Activated CD8-positive, alpha-beta T cell treated with anti-CD3 and anti-CD28 coated beads, Interleukin-2, amount 10 ng/mL, durations not matched to agents 7 days and 5 days (primary cell): ENCODE measurements at regions not wholly inside any gene's neighbourhood (a gene's known extent, or its start where the extent isn't known, plus 50 kb on each side); places are given as distances from the start of the nearest gene placed in this dataset.
"Not testable (repeated sequence)": the region's sequence is repeated elsewhere in the genome, so short reads cannot be mapped to it uniquely, and the experiment has no call there.

ENCODE experiments used
- ATAC-seq: fragments of 150-1000 bp; cut with Tn5 transposase; one replicate; pipeline ENCODE4 v1.10.0; 2021; ENCODE audit warnings: moderate library complexity
- CTCF ChIA-PET: fragments of 350-600 bp; sonication (Branson Sonifier 250); formaldehyde crosslinking; loops from one replicate; lab custom pipeline; 2021; ENCODE audit warnings: antibody characterized with exemption; lab: Charles Lee
- POLR2A ChIA-PET: fragments of 350-600 bp; sonication (Branson Sonifier 250); formaldehyde crosslinking; loops from one replicate; lab custom pipeline; 2021; ENCODE audit warnings: antibody characterized with exemption; lab: Charles Lee
- DNase-seq: peaks from one replicate; pipeline ENCODE4 v3.0.0-alpha.2; 2020
- H3K27ac Mint-ChIP-seq: one replicate; pipeline ENCODE4 v1.8.0; 2021; ENCODE audit warnings: mild to moderate bottlenecking, mixed read lengths
- H3K27me3 Mint-ChIP-seq: one replicate; pipeline ENCODE4 v1.8.0; 2021; ENCODE audit warnings: low read depth, mixed read lengths
- H3K36me3 Mint-ChIP-seq: one replicate; pipeline ENCODE4 v1.8.0; 2021; ENCODE audit warnings: low read depth, mixed read lengths
- H3K4me1 Mint-ChIP-seq: one replicate; pipeline ENCODE4 v1.8.0; 2021; ENCODE audit warnings: low read depth, mixed read lengths
- H3K4me3 Mint-ChIP-seq: one replicate; pipeline ENCODE4 v1.8.0; 2021; ENCODE audit warnings: mild to moderate bottlenecking, mixed read lengths
- H3K9me3 Mint-ChIP-seq: one replicate; pipeline ENCODE4 v1.8.0; 2022; ENCODE audit warnings: mixed read lengths; ENCODE audit not compliant: insufficient read depth

GRCh38 chr4:45323453-45324058, 597.2 kb upstream of the GNPDA2 start:
- POLR2A ChIA-PET = no interaction called here
- peaks cover 5% of the 10 kb centered on the region for H3K9me3 Mint-ChIP-seq
- H3K4me3 Mint-ChIP-seq = no peak overlapping the region
- no peaks in the 10 kb centered on the region for H3K27me3 Mint-ChIP-seq
- no peak for DNase-seq
- ATAC-seq = no peak
- no peaks in the 10 kb centered on the region for H3K36me3 Mint-ChIP-seq
- H3K4me1 Mint-ChIP-seq = no peaks in the 10 kb centered on the region
- CTCF ChIA-PET = no interaction called here
- no peak overlapping the region for H3K27ac Mint-ChIP-seq

GRCh38 chr4:45317739-45318138, 591.4 kb upstream of the GNPDA2 start:
- ChIA-PET POLR2A (no interaction called here), CTCF (no interaction called here)
- no peaks in the 10 kb centered on the region for H3K4me1 Mint-ChIP-seq
- H3K36me3 Mint-ChIP-seq = no peaks in the 10 kb centered on the region
- ATAC-seq (no peak), DNase-seq (no peak)
- no peaks in the 10 kb centered on the region for H3K9me3 Mint-ChIP-seq
- no peaks in the 10 kb centered on the region for H3K27me3 Mint-ChIP-seq
- H3K4me3 Mint-ChIP-seq = no peak overlapping the region
- no peak overlapping the region for H3K27ac Mint-ChIP-seq

GRCh38 chr4:45317276-45317675, 590.9 kb upstream of the GNPDA2 start:
- ChIA-PET CTCF (no interaction called here), POLR2A (no interaction called here)
- DNase-seq (no peak), ATAC-seq (no peak)
- no peaks in the 10 kb centered on the region for H3K36me3 Mint-ChIP-seq
- H3K4me3 Mint-ChIP-seq = no peak overlapping the region
- H3K4me1 Mint-ChIP-seq = no peaks in the 10 kb centered on the region
- peaks cover 3% of the 10 kb centered on the region for H3K9me3 Mint-ChIP-seq
- H3K27me3 Mint-ChIP-seq = no peaks in the 10 kb centered on the region
- H3K27ac Mint-ChIP-seq = no peak overlapping the region

GRCh38 chr4:45316257-45316656, 589.9 kb upstream of the GNPDA2 start:
- DNase-seq (no peak), ATAC-seq (no peak)
- Mint-ChIP-seq H3K27me3 (no peaks in the 10 kb centered on the region), H3K4me3 (no peak overlapping the region), H3K27ac (no peak overlapping the region), H3K4me1 (no peaks in the 10 kb centered on the region), H3K36me3 (no peaks in the 10 kb centered on the region), H3K9me3 (peaks cover 10% of the 10 kb centered on the region)
- ChIA-PET POLR2A (no interaction called here), CTCF (no interaction called here)

- DNase-seq (no peak), ATAC-seq (no peak)
- POLR2A ChIA-PET = no interaction called here
- Mint-ChIP-seq H3K36me3 (no peaks in the 10 kb centered on the region), H3K4me1 (no peaks in the 10 kb centered on the region), H3K4me3 (no peak overlapping the region), H3K9me3 (peaks cover 9% of the 10 kb centered on the region), H3K27me3 (no peaks in the 10 kb centered on the region), H3K27ac (no peak overlapping the region)
- CTCF ChIA-PET = no interaction called here
Observed at GRCh38 chr4:45302828-45303227, 576.5 kb upstream of the GNPDA2 start.

GRCh38 chr4:45294464-45294863, 568.1 kb upstream of the GNPDA2 start:
- no peaks in the 10 kb centered on the region for H3K36me3 Mint-ChIP-seq
- H3K4me1 Mint-ChIP-seq = no peaks in the 10 kb centered on the region
- POLR2A ChIA-PET = no interaction called here
- CTCF ChIA-PET = no interaction called here
- ATAC-seq (no peak), DNase-seq (no peak)
- H3K4me3 Mint-ChIP-seq = no peak overlapping the region
- no peaks in the 10 kb centered on the region for H3K27me3 Mint-ChIP-seq
- no peak overlapping the region for H3K27ac Mint-ChIP-seq
- H3K9me3 Mint-ChIP-seq = peaks cover 6% of the 10 kb centered on the region

- POLR2A ChIA-PET = no interaction called here
- no peak for ATAC-seq
- H3K4me1 Mint-ChIP-seq = no peaks in the 10 kb centered on the region
- H3K9me3 Mint-ChIP-seq = peaks cover 6% of the 10 kb centered on the region
- no peak for DNase-seq
- no peaks in the 10 kb centered on the region for H3K27me3 Mint-ChIP-seq
- H3K36me3 Mint-ChIP-seq = no peaks in the 10 kb centered on the region
- CTCF ChIA-PET = no interaction called here
- no peak overlapping the region for H3K27ac Mint-ChIP-seq
- no peak overlapping the region for H3K4me3 Mint-ChIP-seq
Observed at GRCh38 chr4:45293335-45293734, 567.0 kb upstream of the GNPDA2 start.

GRCh38 chr4:45292844-45293243, 566.5 kb upstream of the GNPDA2 start:
- CTCF ChIA-PET = no interaction called here
- no peaks in the 10 kb centered on the region for H3K36me3 Mint-ChIP-seq
- POLR2A ChIA-PET = no interaction called here

GRCh38 chr4:45284400-45285085, 558.2 kb upstream of the GNPDA2 start:
- Mint-ChIP-seq H3K27me3 (no peaks in the 10 kb centered on the region), H3K36me3 (no peaks in the 10 kb centered on the region), H3K4me3 (no peak overlapping the region), H3K9me3 (peaks cover 19% of the 10 kb centered on the region), H3K27ac (no peak overlapping the region), H3K4me1 (no peaks in the 10 kb centered on the region)
- DNase-seq = no peak
- ATAC-seq = no peak
- CTCF ChIA-PET = no interaction called here
- POLR2A ChIA-PET = no interaction called here

More at GRCh38 chr4:45292844-45293243, 566.5 kb upstream of the GNPDA2 start:
- ATAC-seq = no peak
- DNase-seq = no peak
- Mint-ChIP-seq H3K4me3 (no peak overlapping the region), H3K27me3 (no peaks in the 10 kb centered on the region), H3K27ac (no peak overlapping the region), H3K4me1 (no peaks in the 10 kb centered on the region), H3K9me3 (peaks cover 8% of the 10 kb centered on the region)

- peaks cover 19% of the 10 kb centered on the region for H3K9me3 Mint-ChIP-seq
- POLR2A ChIA-PET = no interaction called here
- H3K36me3 Mint-ChIP-seq = no peaks in the 10 kb centered on the region
- ATAC-seq = no peak
- H3K27me3 Mint-ChIP-seq = no peaks in the 10 kb centered on the region
- no peak overlapping the region for H3K4me3 Mint-ChIP-seq
- H3K27ac Mint-ChIP-seq = no peak overlapping the region
- no peaks in the 10 kb centered on the region for H3K4me1 Mint-ChIP-seq
- CTCF ChIA-PET = no interaction called here
- no peak for DNase-seq
Observed at GRCh38 chr4:45283352-45283751, 557.0 kb upstream of the GNPDA2 start.

GRCh38 chr4:45280121-45280520, 553.8 kb upstream of the GNPDA2 start:
- no peaks in the 10 kb centered on the region for H3K27me3 Mint-ChIP-seq
- no peak for DNase-seq
- ChIA-PET CTCF (no interaction called here), POLR2A (no interaction called here)
- no peak overlapping the region for H3K4me3 Mint-ChIP-seq
- H3K4me1 Mint-ChIP-seq = no peaks in the 10 kb centered on the region
- H3K9me3 Mint-ChIP-seq = peaks cover 10% of the 10 kb centered on the region
- ATAC-seq = no peak
- no peak overlapping the region for H3K27ac Mint-ChIP-seq
- no peaks in the 10 kb centered on the region for H3K36me3 Mint-ChIP-seq

GRCh38 chr4:45275862-45276261, 549.5 kb upstream of the GNPDA2 start:
- Mint-ChIP-seq H3K4me3 (no peak overlapping the region), H3K27me3 (no peaks in the 10 kb centered on the region), H3K27ac (no peak overlapping the region), H3K4me1 (no peaks in the 10 kb centered on the region), H3K36me3 (no peaks in the 10 kb centered on the region), H3K9me3 (peaks cover 10% of the 10 kb centered on the region)
- ChIA-PET CTCF (no interaction called here), POLR2A (no interaction called here)
- DNase-seq (no peak), ATAC-seq (no peak)

- H3K27me3 Mint-ChIP-seq, H3K4me1 Mint-ChIP-seq, POLR2A ChIA-PET, H3K36me3 Mint-ChIP-seq, ATAC-seq, DNase-seq, H3K27ac Mint-ChIP-seq, CTCF ChIA-PET, H3K9me3 Mint-ChIP-seq, H3K4me3 Mint-ChIP-seq: not testable (repeated sequence)
Observed at GRCh38 chr4:45248106-45248505, 521.8 kb upstream of the GNPDA2 start.
